ENCODE measurements at regions not wholly inside any gene's neighbourhood (a gene's known extent, or its start where the extent isn't known, plus 50 kb on each side); places are given as distances from the start of the nearest gene placed in this dataset.
A peak's percentile ranks its signal among the peaks of the same experiment; 100 is the strongest.
"Not testable (repeated sequence)": the region's sequence is repeated elsewhere in the genome, so short reads cannot be mapped to it uniquely, and the experiment has no call there.

GRCh38 chr7:26087321-26088091 is 64.5 kb upstream of the NFE2L3 start:
- Histone ChIP-seq H3K9me3 (ENCODE audit: control insufficient read depth, low read length) (no peaks in the 10 kb centered on the region), H3K27me3 (ENCODE audit: control insufficient read depth, insufficient read depth) (no peaks in the 10 kb centered on the region), H3K4me3 (ENCODE audit: low read length) (no peak overlapping the region), H3K4me1 (ENCODE audit: control insufficient read depth, insufficient read depth, low read length) (no peaks in the 10 kb centered on the region), H3K27ac (ENCODE audit: low read length) (no peak overlapping the region)
- ATAC-seq, result no peak
- WGBS, result 91% methylated on average over 7 of the region's 7 CpGs
- intact Hi-C loops (cut with DNase I), result loop anchor here in 1 of 4 donors (2.0 kb wide), 1 partner anchor 277 kb away; no protein-coding TSS in a partner anchor
- DNase-seq, result no peak

GRCh38 chr7:26089469-26089868 is 62.5 kb upstream of the NFE2L3 start:
- not testable (repeated sequence) for H3K27me3 ChIP-seq (ENCODE audit: control insufficient read depth, insufficient read depth); H3K4me3 ChIP-seq (ENCODE audit: low read length); H3K27ac ChIP-seq (ENCODE audit: low read length); H3K9me3 ChIP-seq (ENCODE audit: control insufficient read depth, low read length); DNase-seq; H3K4me1 ChIP-seq (ENCODE audit: control insufficient read depth, insufficient read depth, low read length); ATAC-seq
- intact Hi-C loops (cut with DNase I), result loop anchor here in 1 of 4 donors (2.0 kb wide), 1 partner anchor 275 kb away; no protein-coding TSS in a partner anchor
- WGBS, result 68% methylated on average over 6 of the region's 6 CpGs

DNA sequence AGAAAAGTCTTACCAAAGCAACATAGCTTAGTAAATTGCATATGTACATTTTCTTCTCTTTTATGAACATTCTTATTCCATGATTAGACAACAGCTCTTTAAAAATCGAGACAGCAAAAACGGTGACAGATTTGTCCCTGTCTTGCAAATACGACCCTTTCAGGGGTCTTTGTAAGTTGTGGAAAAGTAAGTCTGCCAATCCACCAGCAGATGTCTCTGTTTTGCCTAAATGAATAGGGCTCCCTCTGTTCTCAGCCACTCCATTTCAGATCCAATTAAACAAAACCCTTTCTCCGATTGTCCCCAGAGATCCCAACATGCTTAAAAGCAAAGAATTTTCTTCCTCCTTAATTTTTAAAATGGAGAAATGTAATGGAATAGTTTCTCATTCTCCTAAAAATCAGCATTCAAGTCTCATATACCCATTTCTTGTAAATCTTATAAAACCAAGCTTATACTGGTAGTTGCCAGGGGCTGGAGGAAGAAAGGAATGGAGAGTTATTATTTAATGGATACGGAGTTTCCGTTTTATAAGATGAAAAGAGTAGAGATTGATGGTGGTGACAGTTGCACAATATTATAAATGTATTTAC is 61.0 kb upstream of the NFE2L3 start:
- H3K9me3 ChIP-seq (ENCODE audit: control insufficient read depth, low read length), result no peaks in the 10 kb centered on the region
- ATAC-seq, result peak; percentile 68 to 77
- WGBS, result 8% methylated on average over 6 of the region's 6 CpGs
- DNase-seq, result no peak
- no peaks in the 10 kb centered on the region for H3K4me1 ChIP-seq (ENCODE audit: control insufficient read depth, insufficient read depth, low read length)
- no peak overlapping the region for H3K27ac ChIP-seq (ENCODE audit: low read length)
- no peaks in the 10 kb centered on the region for H3K27me3 ChIP-seq (ENCODE audit: control insufficient read depth, insufficient read depth)
- intact Hi-C loops (cut with DNase I), result loop anchor here in 3 of 4 donors (5.0 to 10.0 kb wide), 3 partner anchors 271 to 574 kb away; no protein-coding TSS in a partner anchor
- H3K4me3 ChIP-seq (ENCODE audit: low read length), result no peak overlapping the region

DNA sequence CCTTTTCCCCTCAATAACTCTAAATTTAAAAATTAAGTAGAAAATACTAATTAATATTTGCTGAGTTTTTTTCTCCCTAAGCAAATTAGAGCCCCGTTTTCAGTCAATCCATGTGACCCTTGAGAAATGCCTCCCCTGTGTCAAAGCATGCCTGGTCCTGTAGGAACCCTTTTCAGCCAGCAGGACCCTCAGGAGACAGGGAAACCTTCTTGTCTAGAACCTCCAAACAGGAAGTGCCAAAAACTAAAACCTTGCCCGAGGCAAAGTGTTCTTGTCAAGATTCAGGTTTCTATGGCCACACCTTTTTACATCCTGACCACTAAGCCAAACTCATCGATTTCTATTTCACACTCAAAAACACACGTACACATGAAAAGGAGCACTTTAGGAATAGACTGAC is 60.1 kb upstream of the NFE2L3 start:
- no peak overlapping the region for H3K4me3 ChIP-seq (ENCODE audit: low read length)
- intact Hi-C loops (cut with DNase I), result loop anchor here in 3 of 4 donors (5.0 to 10.0 kb wide), 3 partner anchors 270 to 573 kb away; no protein-coding TSS in a partner anchor
- DNase-seq, result no peak
- ATAC-seq, result no peak
- H3K4me1 ChIP-seq (ENCODE audit: control insufficient read depth, insufficient read depth, low read length), result no peaks in the 10 kb centered on the region
- no peaks in the 10 kb centered on the region for H3K9me3 ChIP-seq (ENCODE audit: control insufficient read depth, low read length)
- no peaks in the 10 kb centered on the region for H3K27me3 ChIP-seq (ENCODE audit: control insufficient read depth, insufficient read depth)
- WGBS, result 66% methylated on average over 4 of the region's 4 CpGs
- no peak overlapping the region for H3K27ac ChIP-seq (ENCODE audit: low read length)

GRCh38 chr7:26093023-26093422 is 59.0 kb upstream of the NFE2L3 start:
- no peak for ATAC-seq
- Histone ChIP-seq H3K9me3 (ENCODE audit: control insufficient read depth, low read length) (no peaks in the 10 kb centered on the region), H3K4me1 (ENCODE audit: control insufficient read depth, insufficient read depth, low read length) (no peaks in the 10 kb centered on the region), H3K27ac (ENCODE audit: low read length) (no peak overlapping the region), H3K27me3 (ENCODE audit: control insufficient read depth, insufficient read depth) (no peaks in the 10 kb centered on the region), H3K4me3 (ENCODE audit: low read length) (no peak overlapping the region)
- intact Hi-C loops (cut with DNase I), result loop anchor here in 3 of 4 donors (5.0 to 10.0 kb wide), 3 partner anchors 269 to 572 kb away; no protein-coding TSS in a partner anchor
- DNase-seq, result no peak

DNA sequence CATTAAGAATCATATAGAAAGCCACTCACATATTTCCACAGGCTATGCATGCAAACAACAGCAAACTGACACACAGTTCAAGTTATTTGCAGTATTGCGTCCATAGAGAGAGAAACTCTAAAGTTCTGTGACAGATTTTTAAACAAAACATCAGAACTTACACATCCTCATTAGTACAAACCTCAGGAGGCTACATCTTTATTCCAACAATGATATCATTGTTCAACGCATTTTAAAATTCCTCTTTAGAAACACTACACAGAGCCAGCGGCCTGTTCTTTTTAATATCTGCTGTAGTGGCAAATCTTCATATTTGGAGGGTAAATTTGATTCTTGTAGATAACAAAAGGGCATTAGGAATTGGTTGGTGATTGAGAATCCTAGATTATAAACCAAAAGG is 55.9 kb upstream of the NFE2L3 start:
- H3K27ac ChIP-seq (ENCODE audit: low read length), result no peak overlapping the region
- H3K4me1 ChIP-seq (ENCODE audit: control insufficient read depth, insufficient read depth, low read length), result no peaks in the 10 kb centered on the region
- ATAC-seq, result no peak
- no peaks in the 10 kb centered on the region for H3K9me3 ChIP-seq (ENCODE audit: control insufficient read depth, low read length)
- no peak overlapping the region for H3K4me3 ChIP-seq (ENCODE audit: low read length)
- DNase-seq, result no peak
- 59% methylated on average over 3 of the region's 3 CpGs for WGBS
- no peaks in the 10 kb centered on the region for H3K27me3 ChIP-seq (ENCODE audit: control insufficient read depth, insufficient read depth)
- intact Hi-C loops (cut with DNase I), result loop anchor here in 1 of 4 donors (10.0 kb wide), 1 partner anchor 569 kb away; no protein-coding TSS in a partner anchor

DNA sequence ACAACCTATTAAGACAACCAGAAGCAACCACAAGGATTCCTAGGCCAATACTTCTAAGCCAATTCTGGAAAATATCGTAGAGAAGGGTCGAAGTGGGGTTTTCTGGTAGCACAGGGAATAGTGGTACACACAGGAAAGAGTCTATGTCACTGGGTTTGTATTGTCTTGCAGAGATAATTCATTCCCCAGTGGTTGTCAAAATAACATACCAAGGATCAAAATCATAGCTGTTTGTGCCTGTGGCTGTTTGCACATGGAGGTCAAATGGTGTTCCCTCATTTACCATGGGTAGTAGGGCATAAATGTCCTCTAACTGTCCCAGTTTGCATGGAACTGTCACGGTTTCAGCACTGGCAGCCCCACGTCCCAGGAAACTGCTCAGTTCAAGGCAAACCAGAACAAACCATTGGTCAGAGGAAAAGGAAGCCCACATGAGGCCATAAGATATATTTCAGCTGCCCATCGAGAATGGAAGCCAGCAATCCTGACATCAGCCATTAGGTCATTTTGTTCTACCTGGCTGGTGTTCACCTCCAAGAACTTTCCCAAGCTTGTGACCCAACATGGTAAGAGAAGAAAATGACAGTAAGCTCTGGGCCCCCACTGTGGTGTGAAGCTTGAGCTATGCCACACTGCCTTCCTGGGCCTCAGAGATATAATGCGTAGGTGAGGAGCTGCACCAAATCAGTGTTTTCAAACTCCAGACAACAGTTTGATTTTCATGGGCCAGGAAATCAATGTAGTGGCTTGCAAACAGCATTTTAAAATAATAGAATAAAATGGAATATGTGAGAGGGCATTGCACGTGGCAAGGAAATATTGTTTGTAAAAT is 53.9 kb upstream of the NFE2L3 start:
- H3K9me3 ChIP-seq (ENCODE audit: control insufficient read depth, low read length), result no peaks in the 10 kb centered on the region
- no peak overlapping the region for H3K4me3 ChIP-seq (ENCODE audit: low read length)
- H3K27ac ChIP-seq (ENCODE audit: low read length), result no peak overlapping the region
- 86% methylated on average over 7 of the region's 7 CpGs for WGBS
- intact Hi-C loops (cut with DNase I), result loop anchor here in 1 of 4 donors (10.0 kb wide), 1 partner anchor 567 kb away; no protein-coding TSS in a partner anchor
- no peaks in the 10 kb centered on the region for H3K4me1 ChIP-seq (ENCODE audit: control insufficient read depth, insufficient read depth, low read length)
- ATAC-seq (no peak), DNase-seq (no peak)
- H3K27me3 ChIP-seq (ENCODE audit: control insufficient read depth, insufficient read depth), result no peaks in the 10 kb centered on the region

DNA sequence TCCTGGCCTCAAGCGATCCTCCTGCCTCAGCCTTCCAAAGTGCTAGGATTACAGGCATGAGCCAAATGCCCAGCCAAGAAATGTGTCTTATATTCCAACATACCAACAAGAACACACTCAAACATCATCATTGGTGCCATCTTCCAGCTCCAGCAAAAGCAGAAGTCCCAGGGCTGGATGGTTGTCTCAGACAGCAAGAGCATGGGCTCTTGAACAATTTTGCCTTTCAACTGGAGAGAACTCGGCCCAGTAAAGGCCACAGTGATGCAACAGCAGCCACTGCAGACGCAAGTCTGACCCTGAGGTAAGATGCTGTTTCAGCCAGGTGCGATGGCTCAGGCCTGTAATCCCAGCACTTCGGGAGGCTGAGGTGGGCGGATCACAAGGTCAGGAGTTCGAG is 52.8 kb upstream of the NFE2L3 start:
- ATAC-seq, result no peak
- 94% methylated on average over 7 of the region's 7 CpGs for WGBS
- H3K4me1 ChIP-seq (ENCODE audit: control insufficient read depth, insufficient read depth, low read length), result no peaks in the 10 kb centered on the region
- no peak overlapping the region for H3K27ac ChIP-seq (ENCODE audit: low read length)
- H3K27me3 ChIP-seq (ENCODE audit: control insufficient read depth, insufficient read depth), result no peaks in the 10 kb centered on the region
- no peaks in the 10 kb centered on the region for H3K9me3 ChIP-seq (ENCODE audit: control insufficient read depth, low read length)
- no peak overlapping the region for H3K4me3 ChIP-seq (ENCODE audit: low read length)
- DNase-seq, result no peak
- intact Hi-C loops (cut with DNase I), result loop anchor here in 1 of 4 donors (10.0 kb wide), 1 partner anchor 566 kb away; no protein-coding TSS in a partner anchor

DNA sequence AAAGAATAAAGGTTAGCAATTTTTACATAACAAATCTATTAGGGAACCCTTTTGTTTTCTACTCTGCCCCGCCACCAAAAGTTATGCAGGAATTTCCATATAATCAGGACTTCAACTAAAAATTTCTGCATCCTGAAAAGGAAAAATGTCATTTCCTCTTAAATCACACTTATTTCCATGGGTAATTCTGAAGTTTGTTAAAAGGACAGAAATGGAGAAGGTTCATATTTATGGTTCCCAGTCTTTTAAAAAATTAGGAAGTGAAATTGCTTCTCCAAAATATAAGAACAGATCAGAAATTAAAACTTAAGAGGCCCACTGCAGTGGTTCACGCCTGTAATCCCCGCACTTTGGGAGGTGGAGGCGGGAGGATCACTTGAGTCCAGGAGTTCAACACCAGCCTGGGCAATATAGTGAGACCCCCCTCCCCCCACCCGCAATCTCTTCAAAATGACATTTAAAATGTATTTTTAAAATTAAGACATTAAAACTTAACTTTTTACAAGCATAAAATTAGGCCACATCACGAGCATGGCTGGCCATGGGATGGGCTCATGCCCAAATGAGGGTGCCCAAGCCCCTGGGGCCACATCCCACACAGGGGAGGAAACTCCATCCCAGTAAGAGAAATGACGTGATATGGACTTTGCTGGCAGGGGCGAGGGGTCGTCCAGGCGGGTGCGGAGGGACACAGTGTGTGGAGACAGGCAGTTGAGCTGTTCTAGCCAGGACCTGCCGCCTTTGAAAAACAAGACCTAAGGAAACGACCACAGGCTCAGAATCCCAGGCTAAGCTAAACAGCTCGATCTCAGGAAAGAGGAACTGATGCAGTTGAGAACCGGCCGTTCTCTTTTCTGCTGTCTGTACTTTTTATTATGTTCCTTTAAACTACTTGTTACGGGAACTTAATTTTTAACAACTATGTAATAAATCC is 51.3 kb upstream of the NFE2L3 start:
- ATAC-seq, result peak in 1 of 2 donors; percentile 62
- Histone ChIP-seq H3K4me3 (ENCODE audit: low read length) (no peak overlapping the region), H3K27ac (ENCODE audit: low read length) (peak overlapping the region; percentile 9), H3K27me3 (ENCODE audit: control insufficient read depth, insufficient read depth) (no peaks in the 10 kb centered on the region), H3K9me3 (ENCODE audit: control insufficient read depth, low read length) (no peaks in the 10 kb centered on the region), H3K4me1 (ENCODE audit: control insufficient read depth, insufficient read depth, low read length) (no peaks in the 10 kb centered on the region)
- intact Hi-C loops (cut with DNase I), result no loop called here
- 79% methylated on average over 17 of the region's 17 CpGs for WGBS
- no peak for DNase-seq

All from right cardiac atrium (tissue), 5 donors.